Stimulated activated CD8-positive, alpha-beta memory T cell treated with anti-CD3 and anti-CD28 coated beads, Interleukin-4, amount 100 ng/mL, for 1 hour (primary cell): ENCODE measurements at regions not wholly inside any gene's neighbourhood (a gene's known extent, or its start where the extent isn't known, plus 50 kb on each side); places are given as distances from the start of the nearest gene placed in this dataset.

Experiments
- DNase-seq, 2 donors: peaks; one replicate each; pipeline ENCODE4 v3.0.0-alpha.2; 2020; ENCODE audit warnings: low read depth in 2 of 2, low spot score in 1 of 2

- no peak for DNase-seq
These were observed 463.6 kb upstream of the KCNMB2 start for GRCh38 chr3:178072391-178073305.

GRCh38 chr3:178073366-178073765 is 462.9 kb upstream of the KCNMB2 start:
- no peak for DNase-seq

GRCh38 chr3:178075344-178075743 is 460.9 kb upstream of the KCNMB2 start:
- no peak for DNase-seq

- no peak for DNase-seq
These were observed 457.3 kb upstream of the KCNMB2 start for GRCh38 chr3:178078953-178079352.

GRCh38 chr3:178079966-178080365 is 456.3 kb upstream of the KCNMB2 start:
- DNase-seq = no peak

- no peak for DNase-seq
These were observed 453.8 kb upstream of the KCNMB2 start for GRCh38 chr3:178082326-178082906.

- DNase-seq = no peak
These were observed 452.1 kb upstream of the KCNMB2 start for GRCh38 chr3:178083906-178084866.

- DNase-seq = peak in 1 of 2 donors; percentile 2
These were observed 451.1 kb upstream of the KCNMB2 start for GRCh38 chr3:178084938-178085816.

- no peak for DNase-seq
These were observed 450.5 kb upstream of the KCNMB2 start for GRCh38 chr3:178085817-178086123.

GRCh38 chr3:178086144-178086825 is 450.0 kb upstream of the KCNMB2 start:
- DNase-seq = no peak

- no peak for DNase-seq
These were observed 448.9 kb upstream of the KCNMB2 start for GRCh38 chr3:178087376-178087775.

- no peak for DNase-seq
These were observed 447.3 kb upstream of the KCNMB2 start for GRCh38 chr3:178088963-178089362.

GRCh38 chr3:178090899-178091298 is 445.3 kb upstream of the KCNMB2 start:
- no peak for DNase-seq

GRCh38 chr3:178095522-178095921 is 440.7 kb upstream of the KCNMB2 start:
- no peak for DNase-seq

- DNase-seq = no peak
These were observed 439.3 kb upstream of the KCNMB2 start for GRCh38 chr3:178096955-178097354.

- DNase-seq = no peak
These were observed 438.7 kb upstream of the KCNMB2 start for GRCh38 chr3:178097576-178097975.

- DNase-seq = no peak
These were observed 437.0 kb upstream of the KCNMB2 start for GRCh38 chr3:178099274-178099673.

GRCh38 chr3:178099862-178100261 is 436.4 kb upstream of the KCNMB2 start:
- DNase-seq = no peak

GRCh38 chr3:178100908-178101307 is 435.3 kb upstream of the KCNMB2 start:
- no peak for DNase-seq

GRCh38 chr3:178103140-178103539 is 433.1 kb upstream of the KCNMB2 start:
- no peak for DNase-seq
